ENCODE measurements at regions not wholly inside any gene's neighbourhood (a gene's known extent, or its start where the extent isn't known, plus 50 kb on each side); places are given as distances from the start of the nearest gene placed in this dataset.

DNA sequence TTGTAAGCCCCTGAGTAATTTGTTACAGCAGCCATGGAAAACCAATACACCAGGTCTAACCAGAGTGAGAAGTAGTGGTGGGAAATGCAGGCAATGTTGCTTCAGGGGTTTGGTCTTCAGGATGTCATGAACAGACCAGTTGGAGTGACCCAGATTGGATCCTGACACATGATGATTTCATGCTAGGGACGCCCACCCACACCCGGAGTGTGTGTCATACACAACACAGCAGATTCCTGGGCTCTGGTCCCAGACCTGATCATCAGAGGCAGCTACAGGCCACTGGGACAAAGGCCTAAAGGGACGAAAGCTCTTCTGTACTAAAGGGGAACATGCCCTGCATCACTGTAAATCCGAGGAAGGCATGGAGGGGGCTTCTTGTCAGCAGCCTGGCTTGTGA is 194.2 kb downstream of the NSG2 start:
- peaks cover 8% of the 10 kb centered on the region for H3K27me3 ChIP-seq (ENCODE audit: insufficient read depth, low read depth, severe bottlenecking)
- no peak for TF ChIP-seq CTCF (IDR thresholded peaks at IDR 0.05; ENCODE audit: low read depth, low read length)
- peaks cover 9% of the 10 kb centered on the region for H3K9me3 ChIP-seq (ENCODE audit: severe bottlenecking)
- no peaks in the 10 kb centered on the region for H3K36me3 ChIP-seq
- no peak overlapping the region for H3K27ac ChIP-seq
- no peak for DNase-seq
- no peak overlapping the region for H3K4me3 ChIP-seq (ENCODE audit: low read depth, low read length)

GRCh38 chr5:174242573-174242972 is 197.1 kb downstream of the NSG2 start:
- no peak overlapping the region for H3K27ac ChIP-seq
- H3K36me3 ChIP-seq = no peaks in the 10 kb centered on the region
- no peak for DNase-seq
- TF ChIP-seq CTCF (IDR thresholded peaks at IDR 0.05; ENCODE audit: low read depth, low read length) = no peak
- H3K27me3 ChIP-seq (ENCODE audit: insufficient read depth, low read depth, severe bottlenecking) = peaks cover 3% of the 10 kb centered on the region
- H3K9me3 ChIP-seq (ENCODE audit: severe bottlenecking) = peaks cover 9% of the 10 kb centered on the region
- H3K4me3 ChIP-seq (ENCODE audit: low read depth, low read length) = no peak overlapping the region

DNA sequence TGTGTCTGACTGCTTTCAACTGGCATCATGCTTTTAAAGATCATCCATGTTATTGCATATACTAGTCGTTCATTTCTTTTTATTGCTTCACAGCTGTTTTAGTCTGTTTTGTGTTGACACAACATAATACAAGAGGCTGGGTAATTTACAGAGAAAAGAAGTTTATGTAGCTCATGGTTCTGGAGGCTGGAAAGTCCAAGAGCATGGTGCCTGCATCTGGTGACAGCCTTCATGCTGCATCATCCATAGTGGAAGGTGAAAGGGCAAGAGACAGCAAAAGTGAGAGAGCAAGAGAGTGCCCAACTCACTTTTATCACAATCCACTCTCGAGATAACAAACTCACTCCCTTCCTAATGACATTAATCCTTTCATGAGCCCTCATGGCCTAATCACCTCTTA is 198.4 kb downstream of the NSG2 start:
- no peaks in the 10 kb centered on the region for H3K36me3 ChIP-seq
- no peak for DNase-seq
- no peak for TF ChIP-seq CTCF (IDR thresholded peaks at IDR 0.05; ENCODE audit: low read depth, low read length)
- peaks cover 9% of the 10 kb centered on the region for H3K9me3 ChIP-seq (ENCODE audit: severe bottlenecking)
- no peak overlapping the region for H3K4me3 ChIP-seq (ENCODE audit: low read depth, low read length)
- no peaks in the 10 kb centered on the region for H3K27me3 ChIP-seq (ENCODE audit: insufficient read depth, low read depth, severe bottlenecking)
- H3K27ac ChIP-seq = no peak overlapping the region

GRCh38 chr5:174245516-174246075 is 200.1 kb downstream of the NSG2 start:
- no peaks in the 10 kb centered on the region for H3K27me3 ChIP-seq (ENCODE audit: insufficient read depth, low read depth, severe bottlenecking)
- peaks cover 3% of the 10 kb centered on the region for H3K9me3 ChIP-seq (ENCODE audit: severe bottlenecking)
- no peak overlapping the region for H3K4me3 ChIP-seq (ENCODE audit: low read depth, low read length)
- TF ChIP-seq CTCF (IDR thresholded peaks at IDR 0.05; ENCODE audit: low read depth, low read length) = no peak
- no peaks in the 10 kb centered on the region for H3K36me3 ChIP-seq
- H3K27ac ChIP-seq = no peak overlapping the region
- no peak for DNase-seq

GRCh38 chr5:174246743-174247142 is 201.2 kb downstream of the NSG2 start:
- no peak for DNase-seq
- Histone ChIP-seq H3K4me3 (ENCODE audit: low read depth, low read length) (no peak overlapping the region), H3K27me3 (ENCODE audit: insufficient read depth, low read depth, severe bottlenecking) (no peaks in the 10 kb centered on the region), H3K9me3 (ENCODE audit: severe bottlenecking) (peaks cover 3% of the 10 kb centered on the region), H3K27ac (no peak overlapping the region), H3K36me3 (no peaks in the 10 kb centered on the region)
- no peak for TF ChIP-seq CTCF (IDR thresholded peaks at IDR 0.05; ENCODE audit: low read depth, low read length)

GRCh38 chr5:174247301-174247700 is 201.8 kb downstream of the NSG2 start:
- H3K9me3 ChIP-seq (ENCODE audit: severe bottlenecking) = peaks cover 3% of the 10 kb centered on the region
- no peaks in the 10 kb centered on the region for H3K36me3 ChIP-seq
- TF ChIP-seq CTCF (IDR thresholded peaks at IDR 0.05; ENCODE audit: low read depth, low read length) = no peak
- no peak overlapping the region for H3K27ac ChIP-seq
- no peak overlapping the region for H3K4me3 ChIP-seq (ENCODE audit: low read depth, low read length)
- no peaks in the 10 kb centered on the region for H3K27me3 ChIP-seq (ENCODE audit: insufficient read depth, low read depth, severe bottlenecking)
- DNase-seq = peak; percentile 48
